Ovary (tissue), 3 donors: ENCODE measurements at regions not wholly inside any gene's neighbourhood (a gene's known extent, or its start where the extent isn't known, plus 50 kb on each side); places are given as distances from the start of the nearest gene placed in this dataset.

Source experiments
- CTCF ChIP-seq, 3 donors: fragments of 450-650 bp in 2 of 3; fragments of 200-600 bp in 1 of 3; IDR thresholded peaks; one replicate each; pipeline versions ENCODE4 v1.5.1 to v1.8.0; 2016 to 2022; ENCODE audit warnings: antibody characterized with exemption in 3 of 3, mild to moderate bottlenecking in 1 of 3
- POLR2A ChIP-seq: fragments of 450-650 bp; IDR thresholded peaks from one replicate; pipeline ENCODE4 v1.6.1; 2017; ENCODE audit warnings: antibody characterized with exemption, mild to moderate bottlenecking, moderate library complexity
- donor health status: DM: no; HTN: no; CAD: no.

GRCh38 chr16:54985156-54985555, 54.5 kb downstream of the IRX5 start:
- TF ChIP-seq POLR2A (no peak), CTCF (IDR thresholded peaks at IDR 0.05) (no peak)
